ENCODE measurements at regions not wholly inside any gene's neighbourhood (a gene's known extent, or its start where the extent isn't known, plus 50 kb on each side); places are given as distances from the start of the nearest gene placed in this dataset.

DNA sequence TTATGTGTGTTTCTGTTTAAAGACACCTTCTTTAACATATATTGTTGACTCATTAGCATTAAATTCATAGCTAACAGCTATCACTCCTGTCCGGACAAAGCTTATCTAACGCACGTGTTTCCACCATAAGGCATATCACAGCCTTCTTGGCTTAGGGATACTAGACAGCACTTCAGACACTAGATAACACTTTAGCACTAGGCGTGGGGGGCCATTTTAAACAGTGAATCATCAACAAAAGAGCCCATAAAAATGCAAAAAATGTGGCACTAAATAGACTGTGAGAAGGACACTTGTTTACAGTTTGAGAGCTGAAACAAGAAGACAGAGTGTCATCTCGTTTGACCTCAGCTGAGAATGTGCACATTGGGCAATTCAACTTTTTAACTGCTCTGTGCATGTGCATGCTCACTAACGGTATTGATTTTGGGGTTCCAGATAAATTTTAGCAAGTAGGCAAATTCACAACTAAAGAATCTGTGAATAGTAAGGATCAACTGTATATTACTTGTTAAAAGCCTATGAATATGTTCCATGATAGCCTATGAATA lies 58.9 kb upstream of the RAI2 start:
- no peak for DNase-seq

- DNase-seq = no peak
Measured at GRCh38 chrX:17917945-17918577, 57.0 kb upstream of the RAI2 start.

DNA sequence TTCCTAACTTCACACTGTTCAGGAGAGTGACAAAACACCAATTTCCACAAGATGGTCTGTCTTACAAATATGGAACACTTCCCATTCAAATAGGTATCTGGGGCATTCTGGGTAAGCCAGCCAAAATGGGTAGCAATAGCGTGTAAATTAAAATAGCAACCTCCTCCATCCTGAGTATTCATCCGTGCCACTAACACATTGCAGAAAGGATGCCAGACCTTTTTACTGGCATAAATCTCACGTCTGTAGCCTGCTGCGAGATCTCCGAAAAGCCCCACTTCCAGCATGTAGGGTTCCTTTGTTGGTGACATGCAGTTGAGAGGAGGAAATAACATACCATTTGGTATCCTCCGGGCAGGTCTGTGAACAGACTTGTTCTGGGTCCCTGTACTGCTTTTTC lies 52.7 kb upstream of the RAI2 start:
- no peak for DNase-seq
